ENCODE measurements at regions not wholly inside any gene's neighbourhood (a gene's known extent, or its start where the extent isn't known, plus 50 kb on each side); places are given as distances from the start of the nearest gene placed in this dataset.

DNA sequence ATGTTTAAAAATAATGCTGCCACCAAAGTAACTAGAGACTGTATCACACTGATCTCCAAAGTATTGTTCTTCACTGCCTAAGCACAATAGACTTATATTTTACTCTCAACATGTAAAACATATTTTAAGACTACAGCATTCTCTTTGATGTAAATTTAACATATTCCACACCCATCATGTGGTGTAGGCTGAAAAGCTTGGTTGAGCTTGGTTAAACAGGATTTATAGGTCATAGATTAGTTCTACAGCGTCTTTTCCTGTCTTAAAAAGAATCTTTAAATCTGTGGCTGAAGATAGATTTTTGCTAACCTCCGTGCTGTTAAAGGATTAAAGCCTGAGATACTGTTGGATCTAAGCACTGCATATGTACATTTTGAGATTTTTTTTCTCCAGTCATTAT lies 379.9 kb downstream of the SH2D1A start:
- TF ChIP-seq POLR2A (IDR thresholded peaks at IDR 0.05) (no peak), CTCF (IDR thresholded peaks at IDR 0.05) (no peak)
